K562 (cell line): ENCODE measurements at regions not wholly inside any gene's neighbourhood (a gene's known extent, or its start where the extent isn't known, plus 50 kb on each side); places are given as distances from the start of the nearest gene placed in this dataset.

Experiments
- ATAC-seq: fragments of 200-7000 bp; cut with Tn5 transposase; 3 replicates; pipeline ENCODE4 v1.9.1; 2020; ENCODE audit warnings: moderate library complexity
- BruUV-seq: library from RNA; stranded (reverse); fragments of 400-500 nt; replicated peaks from 2 replicates; lab custom pipeline; 2021; lab: Mats Ljungman, UMichigan
- CTCF ChIA-PET: fragments of 300-600 bp; formaldehyde crosslinking; extraction: SDS; loops from one replicate; lab custom pipeline; 2021; ENCODE audit warnings: low intra/inter-chr PET ratio; lab: Yijun Ruan, JAX
- POLR2A ChIA-PET: fragments of 300-600, 350-650 bp; sonication (Branson Sonifier 250); formaldehyde crosslinking; extraction: SDS; loops from one replicate; lab custom pipeline; 2021; ENCODE audit warnings: antibody characterized with exemption, inconsistent platforms; lab: Yijun Ruan, JAX
- DNase-seq, 4 experiments: peaks; one replicate each; pipeline versions ENCODE4 v3.0.0 to v3.0.0-alpha.2; 2011 to 2018; ENCODE audit warnings: low spot score in 3 of 4, mixed read lengths in 3 of 4; ENCODE audit errors: extremely low read depth in 1 of 4
- FAIRE-seq: peaks from 2 replicates; lab custom pipeline; 2011; peaks lifted over from hg19 to GRCh38; lab: Jason Lieb, UNC
- H2AFZ ChIP-seq: 2 replicates; pipeline ENCODE4 v1.6.0; 2011; ENCODE audit warnings: low read depth, low read length, control low read depth, inconsistent platforms
- H3K27ac ChIP-seq: fragments of 200-600 bp; 3 replicates; pipeline ENCODE4 v1.8.0; 2011; ENCODE audit warnings: low read depth, mild to moderate bottlenecking, control low read depth, inconsistent platforms, low read length, moderate library complexity, mixed read lengths; ENCODE audit errors: extremely low read depth
- H3K27me3 ChIP-seq, 2 experiments: fragments of 300-600 bp in 1 of 2; 2 replicates in 1 of 2; 3 replicates in 1 of 2; pipeline versions ENCODE4 v1.6.0 to v1.8.0; 2011; ENCODE audit warnings: inconsistent platforms in 2 of 2, low read length in 2 of 2, mild to moderate bottlenecking in 1 of 2, mixed read lengths in 1 of 2, moderate library complexity in 1 of 2; ENCODE audit not compliant: control insufficient read depth in 2 of 2, insufficient read depth in 2 of 2
- H3K36me3 ChIP-seq: fragments of 300-600 bp; 3 replicates; pipeline ENCODE4 v1.8.0; 2011; ENCODE audit warnings: mild to moderate bottlenecking, low read length, inconsistent platforms; ENCODE audit not compliant: control insufficient read depth, insufficient read depth
- H3K4me1 ChIP-seq, 2 experiments: fragments of 200-600 bp in 1 of 2; replicated peaks in 1 of 2; 2 replicates in 1 of 2; 3 replicates in 1 of 2; pipeline versions ENCODE4 v1.5.1 to v1.8.0; 2011; ENCODE audit warnings: inconsistent platforms in 2 of 2, low read length in 2 of 2, mild to moderate bottlenecking in 1 of 2, mixed read lengths in 1 of 2, moderate library complexity in 1 of 2; ENCODE audit not compliant: control insufficient read depth in 2 of 2, insufficient read depth in 2 of 2
- H3K4me2 ChIP-seq: 2 replicates; pipeline ENCODE4 v1.6.1; 2011; ENCODE audit warnings: low read length, control low read depth, inconsistent platforms, mixed read lengths; ENCODE audit not compliant: insufficient read depth
- H3K4me3 ChIP-seq: fragments of 200-600 bp; sonication (generic), shearing (Covaris generic); 2 replicates; pipeline ENCODE4 v1.5.1; 2016; ENCODE audit warnings: control low read depth, inconsistent platforms
- H3K79me2 ChIP-seq: fragments of 200-600 bp; 3 replicates; pipeline ENCODE4 v1.8.0; 2011; ENCODE audit warnings: low read length, inconsistent platforms; ENCODE audit not compliant: control insufficient read depth, insufficient read depth
- H3K9ac ChIP-seq, 2 experiments: 2 replicates each; pipeline versions ENCODE4 v1.6.0 to v1.6.1; 2011; ENCODE audit warnings: low read depth in 2 of 2, low read length in 2 of 2, control low read depth in 1 of 2, inconsistent platforms in 1 of 2, mild to moderate bottlenecking in 1 of 2, mixed read lengths in 1 of 2; ENCODE audit not compliant: insufficient read depth in 1 of 2
- H3K9me1 ChIP-seq: one replicate; pipeline ENCODE4 v1.6.0; 2011; ENCODE audit warnings: inconsistent platforms, mild to moderate bottlenecking, low read length, moderate library complexity; ENCODE audit not compliant: control insufficient read depth, insufficient read depth
- H3K9me3 ChIP-seq: replicated peaks from 2 replicates; pipeline ENCODE4 v1.5.1; 2011; ENCODE audit warnings: low read depth, low read length, inconsistent platforms; ENCODE audit not compliant: control insufficient read depth, insufficient read depth
- H4K20me1 ChIP-seq: replicated peaks from 2 replicates; pipeline ENCODE4 v1.6.1; 2011; ENCODE audit warnings: low read length, inconsistent platforms, mixed read lengths; ENCODE audit not compliant: control insufficient read depth, insufficient read depth
- ARID1B ChIP-seq: fragments of 450-650 bp; IDR thresholded peaks from 2 replicates; pipeline ENCODE4 v1.6.1; 2016; ENCODE audit warnings: antibody characterized with exemption, mild to moderate bottlenecking, inconsistent platforms
- BRD9 ChIP-seq: fragments of 450-650 bp; IDR thresholded peaks from 2 replicates; pipeline ENCODE4 v1.6.1; 2018; ENCODE audit warnings: low read depth; ENCODE audit not compliant: partially characterized antibody
- CBFA2T2 ChIP-seq: fragments of 450-650 bp; conservative IDR thresholded peaks from 2 replicates; pipeline ENCODE4 v1.6.1; 2017; ENCODE audit warnings: mild to moderate bottlenecking
- CBFA2T3 ChIP-seq: fragments of 450-650 bp; IDR thresholded peaks from 2 replicates; pipeline ENCODE4 v1.6.1; 2017
- CREB1 ChIP-seq, 2 experiments: sonication (generic) in 1 of 2; formaldehyde crosslinking in 1 of 2; IDR thresholded peaks; 2 replicates each; pipeline versions ENCODE4 v1.6.1 to v1.8.0; 2012 to 2022; ENCODE audit warnings: inconsistent platforms in 1 of 2, mild to moderate bottlenecking in 1 of 2, missing genetic modification reagents in 1 of 2, moderate library complexity in 1 of 2
- DPF2 ChIP-seq: fragments of 450-650 bp; IDR thresholded peaks from 2 replicates; pipeline ENCODE4 v1.6.1; 2016
- GABPB2 ChIP-seq: fragments of 250-450 bp; sonication (Bioruptor Pico); conservative IDR thresholded peaks from 2 replicates; pipeline ENCODE4 v1.5.1; 2021; ENCODE audit warnings: mild to moderate bottlenecking
- MEIS2 ChIP-seq: fragments of 450-650 bp; IDR thresholded peaks from 2 replicates; pipeline ENCODE4 v1.6.1; 2014; ENCODE audit warnings: mild to moderate bottlenecking; ENCODE audit not compliant: partially characterized antibody
- TAL1 ChIP-seq: fragments of 450-650 bp; IDR thresholded peaks from 2 replicates; pipeline ENCODE4 v1.6.1; 2016; ENCODE audit warnings: mild to moderate bottlenecking
- TCF3 ChIP-seq: sonication (generic); formaldehyde crosslinking; IDR thresholded peaks from 2 replicates; pipeline ENCODE4 v1.4.0; 2020; ENCODE audit warnings: mild to moderate bottlenecking, missing genetic modification reagents
- TFAM ChIP-seq: fragments of 250-450 bp; sonication (Bioruptor Pico); conservative IDR thresholded peaks from 2 replicates; pipeline ENCODE4 v1.5.0; 2021; ENCODE audit warnings: mild to moderate bottlenecking, moderate library complexity
- TRIM24 ChIP-seq, 2 experiments: fragments of 450-650 bp; IDR thresholded peaks; 2 replicates each; pipeline ENCODE4 v1.6.1; 2016
- ZBTB33 ChIP-seq: sonication (generic); formaldehyde crosslinking; IDR thresholded peaks from 2 replicates; pipeline ENCODE4 v1.8.1; 2023; ENCODE audit warnings: mild to moderate bottlenecking, missing genetic modification reagents
- ZKSCAN8 ChIP-seq: fragments of 200-800 bp; sonication (Bioruptor generic); IDR thresholded peaks from 2 replicates; pipeline ENCODE4 v1.6.1; 2016; ENCODE audit warnings: missing genetic modification characterization, missing compliant biosample characterization
- WGBS: fragments of 100-300 bp; shearing (Covaris generic); methylation state at CpG from one replicate; pipeline ENCODE4 v1.1.6; 2016; ENCODE audit warnings: low coverage, mixed read lengths; ENCODE audit not compliant: insufficient coverage; ENCODE audit errors: missing lambda C conversion rate; 5-methylcytosine and 5-hydroxymethylcytosine counted together
- in situ Hi-C: fragments of 300-500 bp; cut with MboI; formaldehyde crosslinking; loops from 4 replicates; pipeline ENCODE4 v1.15.0; 2018; ENCODE audit warnings: inconsistent platforms, mixed read lengths
- intact Hi-C: fragments of 100-400 bp; cut with micrococcal nuclease; formaldehyde crosslinking; loops from 2 replicates; pipeline ENCODE4 v1.14.2; 2022

GRCh38 chr15:95953032-95953431, 377.5 kb upstream of the NR2F2 start:
- Histone ChIP-seq H3K9me3 (peaks cover 2% of the 10 kb centered on the region; the same call in 1 of the 2 replicates), H4K20me1 (no peaks in the 10 kb centered on the region), H3K79me2 (no peaks in the 10 kb centered on the region), H3K36me3 (no peaks in the 10 kb centered on the region), H3K4me2 (0 out of 2 replicates have a peak overlapping the region, but pooled peaks have one; percentile 6), H2AFZ (peak overlapping the region; percentile 48), H3K4me1 (peaks cover 3 to 6% of the 10 kb centered on the region in 2 experiments; a peak in 3 of 5 replicates), H3K9ac (no peak overlapping the region), H3K4me3 (no peak overlapping the region), H3K27ac (no peak overlapping the region; the same call in 2 of the 3 replicates), H3K9me1 (no peaks in the 10 kb centered on the region), H3K27me3 (no peaks in the 10 kb centered on the region)
- POLR2A ChIA-PET = no interaction called here
- TF ChIP-seq CBFA2T3 = peak; percentile 73
- TF ChIP-seq CBFA2T2 = peak; percentile 47
- peak in 1 of 2 experiments; percentile 47; a peak in 2 of 4 replicates for TF ChIP-seq TRIM24 (IDR thresholded peaks at IDR 0.05)
- peak; percentile 41; the same call in 1 of the 2 replicates for TF ChIP-seq TAL1
- peak; percentile 66 for TF ChIP-seq TCF3 (CRISPR knock-in tag)
- peak; percentile 23; the same call in 1 of the 2 replicates for TF ChIP-seq ARID1B
- TF ChIP-seq ZBTB33 (CRISPR knock-in tag) = no peak
- no peak for TF ChIP-seq TFAM (CRISPR knock-in tag)
- TF ChIP-seq ZKSCAN8 (CRISPR knock-in tag) = no peak
- TF ChIP-seq MEIS2 = peak; percentile 18
- no peak for TF ChIP-seq GABPB2 (CRISPR knock-in tag)
- TF ChIP-seq CREB1 (IDR thresholded peaks at IDR 0.05) = peak; percentile 19; the same call in 1 of the 2 replicates
- TF ChIP-seq CREB1 (CRISPR knock-in tag; IDR thresholded peaks at IDR 0.05) = no peak
- TF ChIP-seq DPF2 = peak; percentile 25; the same call in 1 of the 2 replicates
- TF ChIP-seq BRD9 = no peak
- CTCF ChIA-PET = no interaction called here
- no TSS peak for BruUV-seq
- WGBS = 6% methylated on average over 4 of the region's 4 CpGs
- intact Hi-C loops = no loop called here
- FAIRE-seq = peak; percentile 85
- peak in 2 of 4 experiments; percentile 38 to 47 for DNase-seq
- in situ Hi-C loops = no loop called here
- ATAC-seq = peak; percentile 73
